ENCODE measurements at regions not wholly inside any gene's neighbourhood (a gene's known extent, or its start where the extent isn't known, plus 50 kb on each side); places are given as distances from the start of the nearest gene placed in this dataset.

DNA sequence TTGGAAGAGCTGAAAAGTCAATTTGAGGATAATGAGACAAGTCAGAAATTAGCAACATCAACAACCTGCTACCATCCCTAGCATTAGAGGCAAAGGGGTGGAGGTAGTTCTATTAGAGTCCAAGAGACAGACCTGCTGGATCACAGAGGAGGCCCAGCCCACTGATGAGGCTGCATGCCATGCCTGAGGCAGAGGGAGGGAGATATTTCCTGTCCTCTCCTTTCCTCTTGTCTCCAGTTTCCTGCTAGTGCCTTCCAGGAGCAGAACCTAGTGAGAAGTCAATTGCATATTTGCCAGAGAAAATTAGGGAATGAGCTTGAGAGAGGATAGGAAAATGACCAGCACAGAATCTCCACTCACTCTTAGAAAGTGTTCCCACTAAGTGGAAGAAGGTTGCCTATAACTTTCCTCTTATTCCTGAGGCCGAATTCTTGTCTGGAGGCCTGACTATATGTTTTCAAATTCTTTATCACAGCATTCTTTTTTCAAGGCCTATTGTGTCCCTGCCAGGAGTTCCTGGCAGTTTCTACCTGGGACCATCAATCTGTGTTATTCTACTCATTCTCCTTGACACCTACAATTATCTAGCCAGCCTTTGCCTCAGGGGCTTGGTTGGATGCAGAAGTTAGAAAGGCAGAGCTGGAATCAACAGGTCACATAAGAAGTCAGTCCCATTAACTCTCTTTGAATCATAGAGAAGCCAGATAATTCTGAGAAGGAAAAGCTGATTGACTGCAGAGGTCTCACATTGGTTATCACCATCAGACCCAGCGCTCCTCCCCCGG is 121.9 kb downstream of the EMP1 start:
- WGBS = 77% methylated on average over 3 of the region's 3 CpGs
- Histone ChIP-seq H3K27ac (ENCODE audit: low read depth in 1 of 2, low read length in 2 of 2) (no peak overlapping the region), H3K9ac (ENCODE audit: low read depth in 1 of 2, low read length in 2 of 2) (no peak overlapping the region), H3K36me3 (ENCODE audit: control insufficient read depth in 4 of 4, insufficient read depth in 3 of 4, low read depth in 1 of 4, low read length in 3 of 4) (no peaks in the 10 kb centered on the region), H3K27me3 (ENCODE audit: control insufficient read depth in 4 of 4, insufficient read depth in 4 of 4, low read length in 3 of 4) (no peaks in the 10 kb centered on the region), H3K4me3 (ENCODE audit: low read depth in 1 of 3, low read length in 3 of 3) (no peak overlapping the region), H3K9me3 (ENCODE audit: control insufficient read depth in 4 of 4, low read length in 3 of 4) (peaks cover 4 to 20% (median 13%) of the 10 kb centered on the region in 4 donors), H3K4me1 (ENCODE audit: control insufficient read depth in 4 of 4, insufficient read depth in 4 of 4, low read length in 3 of 4) (no peaks in the 10 kb centered on the region)
- no peak for DNase-seq (ENCODE audit: low spot score)
- TF ChIP-seq, protein P1, sequence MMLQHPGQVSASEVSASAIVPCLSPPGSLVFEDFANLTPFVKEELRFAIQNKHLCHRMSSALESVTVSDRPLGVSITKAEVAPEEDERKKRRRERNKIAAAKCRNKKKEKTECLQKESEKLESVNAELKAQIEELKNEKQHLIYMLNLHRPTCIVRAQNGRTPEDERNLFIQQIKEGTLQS (IDR thresholded peaks at IDR 0.05) = no peak
- TF ChIP-seq SP1 (IDR thresholded peaks at IDR 0.05) (no peak), HNF4A (conservative IDR thresholded peaks at IDR 0.05) (no peak), RAD21 (IDR thresholded peaks at IDR 0.05) (no peak), TAF1 (conservative IDR thresholded peaks at IDR 0.05) (no peak), JUND (IDR thresholded peaks at IDR 0.05) (no peak), FOXA1 (IDR thresholded peaks at IDR 0.05) (no peak), FOXA2 (IDR thresholded peaks at IDR 0.05) (no peak), GABPA (IDR thresholded peaks at IDR 0.05 in 1 of 2, conservative IDR thresholded peaks at IDR 0.05 in 1 of 2) (no peak), YY1 (IDR thresholded peaks at IDR 0.05) (no peak), NR2F2 (IDR thresholded peaks at IDR 0.05) (no peak)
- TF ChIP-seq, protein P2, sequence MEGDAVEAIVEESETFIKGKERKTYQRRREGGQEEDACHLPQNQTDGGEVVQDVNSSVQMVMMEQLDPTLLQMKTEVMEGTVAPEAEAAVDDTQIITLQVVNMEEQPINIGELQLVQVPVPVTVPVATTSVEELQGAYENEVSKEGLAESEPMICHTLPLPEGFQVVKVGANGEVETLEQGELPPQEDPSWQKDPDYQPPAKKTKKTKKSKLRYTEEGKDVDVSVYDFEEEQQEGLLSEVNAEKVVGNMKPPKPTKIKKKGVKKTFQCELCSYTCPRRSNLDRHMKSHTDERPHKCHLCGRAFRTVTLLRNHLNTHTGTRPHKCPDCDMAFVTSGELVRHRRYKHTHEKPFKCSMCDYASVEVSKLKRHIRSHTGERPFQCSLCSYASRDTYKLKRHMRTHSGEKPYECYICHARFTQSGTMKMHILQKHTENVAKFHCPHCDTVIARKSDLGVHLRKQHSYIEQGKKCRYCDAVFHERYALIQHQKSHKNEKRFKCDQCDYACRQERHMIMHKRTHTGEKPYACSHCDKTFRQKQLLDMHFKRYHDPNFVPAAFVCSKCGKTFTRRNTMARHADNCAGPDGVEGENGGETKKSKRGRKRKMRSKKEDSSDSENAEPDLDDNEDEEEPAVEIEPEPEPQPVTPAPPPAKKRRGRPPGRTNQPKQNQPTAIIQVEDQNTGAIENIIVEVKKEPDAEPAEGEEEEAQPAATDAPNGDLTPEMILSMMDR (IDR thresholded peaks at IDR 0.05; ENCODE audit: low read depth, low read length, missing input control) = no peak

DNA sequence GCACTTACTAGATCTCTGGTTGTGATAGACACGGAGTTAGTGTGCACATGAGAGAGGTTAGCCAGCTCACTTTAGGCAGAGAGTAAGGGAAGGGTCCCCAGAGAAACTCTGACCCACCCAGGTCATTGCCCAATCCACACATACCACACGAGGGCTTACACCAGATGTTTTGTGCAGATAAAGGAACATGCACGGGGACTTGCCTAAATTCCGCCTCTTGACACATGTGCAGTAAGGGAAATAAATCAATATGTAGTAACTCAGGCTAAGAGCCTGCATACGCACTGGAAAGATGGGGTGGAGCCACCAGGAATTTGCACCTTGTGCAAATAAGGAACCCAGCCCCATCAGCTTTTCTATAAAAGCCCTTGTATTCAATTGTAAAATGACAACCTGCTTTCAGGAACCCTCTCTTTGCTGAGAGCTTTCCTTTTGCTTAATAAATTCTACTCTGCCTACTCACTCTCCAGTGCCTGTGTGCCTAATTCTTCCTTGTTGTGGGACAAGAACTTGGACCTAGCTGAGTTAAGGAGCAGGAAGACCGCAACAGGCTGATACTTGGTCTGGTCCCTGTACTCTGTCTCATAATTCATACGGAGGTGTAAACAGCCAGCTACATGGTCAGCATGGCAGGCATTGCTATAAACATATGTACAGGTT is 120.2 kb downstream of the EMP1 start:
- no peak for TF ChIP-seq NR2F2 (IDR thresholded peaks at IDR 0.05)
- TF ChIP-seq SP1 (IDR thresholded peaks at IDR 0.05) = no peak
- TF ChIP-seq, protein P3, sequence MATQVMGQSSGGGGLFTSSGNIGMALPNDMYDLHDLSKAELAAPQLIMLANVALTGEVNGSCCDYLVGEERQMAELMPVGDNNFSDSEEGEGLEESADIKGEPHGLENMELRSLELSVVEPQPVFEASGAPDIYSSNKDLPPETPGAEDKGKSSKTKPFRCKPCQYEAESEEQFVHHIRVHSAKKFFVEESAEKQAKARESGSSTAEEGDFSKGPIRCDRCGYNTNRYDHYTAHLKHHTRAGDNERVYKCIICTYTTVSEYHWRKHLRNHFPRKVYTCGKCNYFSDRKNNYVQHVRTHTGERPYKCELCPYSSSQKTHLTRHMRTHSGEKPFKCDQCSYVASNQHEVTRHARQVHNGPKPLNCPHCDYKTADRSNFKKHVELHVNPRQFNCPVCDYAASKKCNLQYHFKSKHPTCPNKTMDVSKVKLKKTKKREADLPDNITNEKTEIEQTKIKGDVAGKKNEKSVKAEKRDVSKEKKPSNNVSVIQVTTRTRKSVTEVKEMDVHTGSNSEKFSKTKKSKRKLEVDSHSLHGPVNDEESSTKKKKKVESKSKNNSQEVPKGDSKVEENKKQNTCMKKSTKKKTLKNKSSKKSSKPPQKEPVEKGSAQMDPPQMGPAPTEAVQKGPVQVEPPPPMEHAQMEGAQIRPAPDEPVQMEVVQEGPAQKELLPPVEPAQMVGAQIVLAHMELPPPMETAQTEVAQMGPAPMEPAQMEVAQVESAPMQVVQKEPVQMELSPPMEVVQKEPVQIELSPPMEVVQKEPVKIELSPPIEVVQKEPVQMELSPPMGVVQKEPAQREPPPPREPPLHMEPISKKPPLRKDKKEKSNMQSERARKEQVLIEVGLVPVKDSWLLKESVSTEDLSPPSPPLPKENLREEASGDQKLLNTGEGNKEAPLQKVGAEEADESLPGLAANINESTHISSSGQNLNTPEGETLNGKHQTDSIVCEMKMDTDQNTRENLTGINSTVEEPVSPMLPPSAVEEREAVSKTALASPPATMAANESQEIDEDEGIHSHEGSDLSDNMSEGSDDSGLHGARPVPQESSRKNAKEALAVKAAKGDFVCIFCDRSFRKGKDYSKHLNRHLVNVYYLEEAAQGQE (IDR thresholded peaks at IDR 0.05) = no peak
- TF ChIP-seq HNF4A (conservative IDR thresholded peaks at IDR 0.05) = no peak
- TF ChIP-seq, protein P4, sequence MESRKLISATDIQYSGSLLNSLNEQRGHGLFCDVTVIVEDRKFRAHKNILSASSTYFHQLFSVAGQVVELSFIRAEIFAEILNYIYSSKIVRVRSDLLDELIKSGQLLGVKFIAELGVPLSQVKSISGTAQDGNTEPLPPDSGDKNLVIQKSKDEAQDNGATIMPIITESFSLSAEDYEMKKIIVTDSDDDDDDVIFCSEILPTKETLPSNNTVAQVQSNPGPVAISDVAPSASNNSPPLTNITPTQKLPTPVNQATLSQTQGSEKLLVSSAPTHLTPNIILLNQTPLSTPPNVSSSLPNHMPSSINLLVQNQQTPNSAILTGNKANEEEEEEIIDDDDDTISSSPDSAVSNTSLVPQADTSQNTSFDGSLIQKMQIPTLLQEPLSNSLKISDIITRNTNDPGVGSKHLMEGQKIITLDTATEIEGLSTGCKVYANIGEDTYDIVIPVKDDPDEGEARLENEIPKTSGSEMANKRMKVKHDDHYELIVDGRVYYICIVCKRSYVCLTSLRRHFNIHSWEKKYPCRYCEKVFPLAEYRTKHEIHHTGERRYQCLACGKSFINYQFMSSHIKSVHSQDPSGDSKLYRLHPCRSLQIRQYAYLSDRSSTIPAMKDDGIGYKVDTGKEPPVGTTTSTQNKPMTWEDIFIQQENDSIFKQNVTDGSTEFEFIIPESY (IDR thresholded peaks at IDR 0.05) = no peak
- TF ChIP-seq, protein P5, sequence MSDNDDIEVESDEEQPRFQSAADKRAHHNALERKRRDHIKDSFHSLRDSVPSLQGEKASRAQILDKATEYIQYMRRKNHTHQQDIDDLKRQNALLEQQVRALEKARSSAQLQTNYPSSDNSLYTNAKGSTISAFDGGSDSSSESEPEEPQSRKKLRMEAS (IDR thresholded peaks at IDR 0.05) = no peak
- TF ChIP-seq TAF1 (conservative IDR thresholded peaks at IDR 0.05) = no peak
- TF ChIP-seq GABPA (IDR thresholded peaks at IDR 0.05 in 1 of 2, conservative IDR thresholded peaks at IDR 0.05 in 1 of 2) = no peak
- TF ChIP-seq, protein P2 (IDR thresholded peaks at IDR 0.05; ENCODE audit: low read depth, low read length, missing input control) = no peak
- TF ChIP-seq FOXA1 (IDR thresholded peaks at IDR 0.05) = no peak
- TF ChIP-seq EGR1 (IDR thresholded peaks at IDR 0.05; ENCODE audit: low read depth in 2 of 2) = no peak
- TF ChIP-seq, protein P1 (IDR thresholded peaks at IDR 0.05) = no peak
- no peak for TF ChIP-seq RXRA (IDR thresholded peaks at IDR 0.05)
- no peak for TF ChIP-seq JUND (IDR thresholded peaks at IDR 0.05)
- TF ChIP-seq YY1 (IDR thresholded peaks at IDR 0.05) = no peak
- TF ChIP-seq FOXA2 (IDR thresholded peaks at IDR 0.05) = no peak
- Histone ChIP-seq H3K9me3 (ENCODE audit: control insufficient read depth in 4 of 4, low read length in 3 of 4) (peaks cover 4 to 20% (median 13%) of the 10 kb centered on the region in 4 donors), H3K4me3 (ENCODE audit: low read depth in 1 of 3, low read length in 3 of 3) (no peak overlapping the region), H3K36me3 (ENCODE audit: control insufficient read depth in 4 of 4, insufficient read depth in 3 of 4, low read depth in 1 of 4, low read length in 3 of 4) (no peaks in the 10 kb centered on the region), H3K9ac (ENCODE audit: low read depth in 1 of 2, low read length in 2 of 2) (no peak overlapping the region), H3K27me3 (ENCODE audit: control insufficient read depth in 4 of 4, insufficient read depth in 4 of 4, low read length in 3 of 4) (no peaks in the 10 kb centered on the region), H3K27ac (ENCODE audit: low read depth in 1 of 2, low read length in 2 of 2) (no peak overlapping the region), H3K4me1 (ENCODE audit: control insufficient read depth in 4 of 4, insufficient read depth in 4 of 4, low read length in 3 of 4) (no peaks in the 10 kb centered on the region)
- 62% methylated on average over 7 of the region's 7 CpGs for whole genome bisulfite sequencing
- no peak for DNase-seq (ENCODE audit: low spot score)

Data from liver (tissue), 8 donors.